ENCODE measurements at regions not wholly inside any gene's neighbourhood (a gene's known extent, or its start where the extent isn't known, plus 50 kb on each side); places are given as distances from the start of the nearest gene placed in this dataset.

DNA sequence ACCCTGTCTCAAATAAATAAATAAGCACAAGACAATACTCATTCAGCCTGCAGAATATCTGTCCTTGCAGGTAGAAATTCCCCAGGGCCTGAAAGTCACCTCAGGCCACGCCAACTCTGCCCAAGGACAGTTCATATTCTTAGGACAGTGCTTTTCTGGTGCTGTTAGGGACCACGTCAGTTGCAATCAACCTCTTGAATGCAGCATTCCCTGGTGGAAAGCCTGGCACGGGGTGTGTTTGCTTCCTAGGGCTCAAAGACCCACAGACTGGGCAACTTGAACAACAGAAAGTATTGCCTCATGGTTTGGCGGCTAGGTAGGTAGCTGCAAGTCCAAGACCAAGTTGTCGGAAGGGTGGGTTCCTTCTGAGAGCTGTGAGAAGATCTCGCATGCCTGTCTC, 160.3 kb downstream of the KCTD15 start:
- TF ChIP-seq, protein P1, sequence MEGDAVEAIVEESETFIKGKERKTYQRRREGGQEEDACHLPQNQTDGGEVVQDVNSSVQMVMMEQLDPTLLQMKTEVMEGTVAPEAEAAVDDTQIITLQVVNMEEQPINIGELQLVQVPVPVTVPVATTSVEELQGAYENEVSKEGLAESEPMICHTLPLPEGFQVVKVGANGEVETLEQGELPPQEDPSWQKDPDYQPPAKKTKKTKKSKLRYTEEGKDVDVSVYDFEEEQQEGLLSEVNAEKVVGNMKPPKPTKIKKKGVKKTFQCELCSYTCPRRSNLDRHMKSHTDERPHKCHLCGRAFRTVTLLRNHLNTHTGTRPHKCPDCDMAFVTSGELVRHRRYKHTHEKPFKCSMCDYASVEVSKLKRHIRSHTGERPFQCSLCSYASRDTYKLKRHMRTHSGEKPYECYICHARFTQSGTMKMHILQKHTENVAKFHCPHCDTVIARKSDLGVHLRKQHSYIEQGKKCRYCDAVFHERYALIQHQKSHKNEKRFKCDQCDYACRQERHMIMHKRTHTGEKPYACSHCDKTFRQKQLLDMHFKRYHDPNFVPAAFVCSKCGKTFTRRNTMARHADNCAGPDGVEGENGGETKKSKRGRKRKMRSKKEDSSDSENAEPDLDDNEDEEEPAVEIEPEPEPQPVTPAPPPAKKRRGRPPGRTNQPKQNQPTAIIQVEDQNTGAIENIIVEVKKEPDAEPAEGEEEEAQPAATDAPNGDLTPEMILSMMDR (IDR thresholded peaks at IDR 0.05 in 4 of 5, conservative IDR thresholded peaks at IDR 0.05 in 1 of 5): no peak
- no peak for TF ChIP-seq POLR2A (IDR thresholded peaks at IDR 0.05)
